H1 (cell line): ENCODE measurements at regions not wholly inside any gene's neighbourhood (a gene's known extent, or its start where the extent isn't known, plus 50 kb on each side); places are given as distances from the start of the nearest gene placed in this dataset.

Experiments
- CTCF ChIA-PET: fragments of 300-600 bp; sonication (Branson Sonifier 250); formaldehyde crosslinking; loops from one replicate; lab custom pipeline; 2021; ENCODE audit not compliant: partially characterized antibody; lab: Charles Lee
- POLR2A ChIA-PET: fragments of 300-600 bp; sonication (Branson Sonifier 250); formaldehyde crosslinking; loops from one replicate; lab custom pipeline; 2021; ENCODE audit warnings: inconsistent platforms; ENCODE audit not compliant: partially characterized antibody; lab: Charles Lee
- DNase-seq, 2 experiments: peaks; one replicate each; pipeline versions ENCODE4 v3.0.0 to v3.0.0-alpha.2; 2010 to 2022; ENCODE audit warnings: low spot score in 2 of 2, low read depth in 1 of 2, mixed read lengths in 1 of 2
- FAIRE-seq: peaks from 2 replicates; lab custom pipeline; 2011; peaks lifted over from hg19 to GRCh38; lab: Jason Lieb, UNC
- H2AFZ ChIP-seq: 2 replicates; pipeline ENCODE4 v1.8.1; 2012; ENCODE audit warnings: low read length, inconsistent platforms
- H2AK5ac ChIP-seq: 2 replicates; pipeline ENCODE4 v1.6.1; 2013; ENCODE audit warnings: low read depth, low read length
- H2BK120ac ChIP-seq: replicated peaks from 2 replicates; pipeline ENCODE3; 2013; ENCODE audit warnings: low read depth, low read length, inconsistent platforms
- H2BK12ac ChIP-seq: 2 replicates; pipeline ENCODE4 v1.6.1; 2013; ENCODE audit warnings: low read depth, low read length
- H2BK15ac ChIP-seq: 2 replicates; pipeline ENCODE4 v1.6.1; 2013; ENCODE audit warnings: low read length
- H2BK20ac ChIP-seq: 2 replicates; pipeline ENCODE4 v1.6.1; 2013; ENCODE audit warnings: low read length
- H2BK5ac ChIP-seq: 2 replicates; pipeline ENCODE4 v1.6.1; 2013; ENCODE audit warnings: low read depth, low read length
- H3K14ac ChIP-seq: 2 replicates; pipeline ENCODE4 v1.6.1; 2013; ENCODE audit warnings: inconsistent platforms; ENCODE audit not compliant: insufficient read length
- H3K18ac ChIP-seq: 2 replicates; pipeline ENCODE4 v1.6.1; 2013; ENCODE audit warnings: low read length; ENCODE audit errors: extremely low read depth
- H3K23ac ChIP-seq: 2 replicates; pipeline ENCODE4 v1.6.1; 2013; ENCODE audit warnings: inconsistent platforms; ENCODE audit not compliant: insufficient read length
- H3K23me2 ChIP-seq: 2 replicates; pipeline ENCODE4 v1.6.1; 2013; ENCODE audit warnings: low read depth, low read length
- H3K27ac ChIP-seq: 2 replicates; pipeline ENCODE4 v1.6.1; 2011; ENCODE audit warnings: low read depth, low read length, inconsistent platforms
- H3K27me3 ChIP-seq, 4 experiments: replicated peaks in 1 of 4; 1 replicate in 1 of 4; 2 replicates in 3 of 4; pipeline versions ENCODE4 v1.6.1 to v1.8.1; 2011 to 2013; ENCODE audit warnings: low read length in 3 of 4, mild to moderate bottlenecking in 3 of 4, inconsistent platforms in 2 of 4, mixed read lengths in 2 of 4, moderate library complexity in 1 of 4; ENCODE audit not compliant: control insufficient read depth in 3 of 4, insufficient read depth in 3 of 4; ENCODE audit errors: extremely low read depth in 1 of 4
- H3K36me3 ChIP-seq, 4 experiments: 2 replicates each; pipeline versions ENCODE4 v1.6.1 to v1.8.1; 2011 to 2013; ENCODE audit warnings: mild to moderate bottlenecking in 4 of 4, low read length in 3 of 4, moderate library complexity in 2 of 4, control low read depth in 1 of 4, inconsistent platforms in 1 of 4; ENCODE audit not compliant: insufficient read depth in 4 of 4, control insufficient read depth in 2 of 4
- H3K4ac ChIP-seq: replicated peaks from 2 replicates; pipeline ENCODE3; 2013; ENCODE audit warnings: low read length, low read depth, mixed read lengths, inconsistent platforms; ENCODE audit not compliant: insufficient read length
- H3K4me1 ChIP-seq, 4 experiments: replicated peaks in 1 of 4; 1 replicate in 1 of 4; 2 replicates in 3 of 4; pipeline versions ENCODE4 v1.6.1 to v1.8.1; 2011 to 2013; ENCODE audit warnings: low read length in 3 of 4, inconsistent platforms in 2 of 4, mixed read lengths in 1 of 4; ENCODE audit not compliant: insufficient read depth in 4 of 4, control insufficient read depth in 3 of 4
- H3K4me2 ChIP-seq, 2 experiments: 2 replicates each; pipeline versions ENCODE4 v1.6.1 to v1.8.1; 2011 to 2013; ENCODE audit warnings: low read depth in 2 of 2, low read length in 2 of 2, control low read depth in 1 of 2, inconsistent platforms in 1 of 2, mild to moderate bottlenecking in 1 of 2; ENCODE audit not compliant: insufficient read depth in 1 of 2
- H3K4me3 ChIP-seq, 4 experiments: fragments of 200-600, 300-600 bp in 1 of 4; sonication (generic), shearing (Covaris generic), sonication (Bioruptor Twin) in 1 of 4; 2 replicates each; pipeline versions ENCODE4 v1.5.1 to v1.8.1; 2011 to 2016; ENCODE audit warnings: low read length in 4 of 4, low read depth in 3 of 4, control low read depth in 2 of 4, inconsistent platforms in 2 of 4, mild to moderate bottlenecking in 2 of 4, mixed read lengths in 1 of 4, moderate library complexity in 1 of 4; ENCODE audit not compliant: insufficient read depth in 2 of 4; ENCODE audit errors: extremely low read depth in 1 of 4
- H3K56ac ChIP-seq: replicated peaks from 2 replicates; pipeline ENCODE3; 2013; ENCODE audit warnings: low read depth, mild to moderate bottlenecking, mixed read lengths, low read length, inconsistent platforms; ENCODE audit not compliant: insufficient read length
- H3K79me1 ChIP-seq: 2 replicates; pipeline ENCODE4 v1.6.1; 2013; ENCODE audit warnings: low read depth, low read length, control low read depth
- H3K79me2 ChIP-seq, 2 experiments: 2 replicates each; pipeline versions ENCODE4 v1.6.1 to v1.8.1; 2012 to 2013; ENCODE audit warnings: low read length in 2 of 2, mild to moderate bottlenecking in 2 of 2, inconsistent platforms in 1 of 2; ENCODE audit not compliant: insufficient read depth in 2 of 2, control insufficient read depth in 1 of 2
- H3K9ac ChIP-seq, 4 experiments: replicated peaks in 1 of 4; 1 replicate in 1 of 4; 2 replicates in 3 of 4; pipeline versions ENCODE4 v1.6.1 to v1.8.1; 2011 to 2013; ENCODE audit warnings: low read depth in 3 of 4, low read length in 3 of 4, control low read depth in 2 of 4, mild to moderate bottlenecking in 2 of 4, moderate library complexity in 2 of 4, inconsistent platforms in 1 of 4; ENCODE audit errors: extremely low read depth in 1 of 4
- H3K9me3 ChIP-seq, 2 experiments: 2 replicates each; pipeline versions ENCODE4 v1.6.1 to v1.8.1; 2012 to 2013; ENCODE audit warnings: mild to moderate bottlenecking in 2 of 2, moderate library complexity in 2 of 2, control low read depth in 1 of 2, inconsistent platforms in 1 of 2, low read depth in 1 of 2, low read length in 1 of 2, mixed read lengths in 1 of 2; ENCODE audit not compliant: insufficient read depth in 2 of 2
- H4K20me1 ChIP-seq, 2 experiments: replicated peaks in 1 of 2; 2 replicates each; pipeline versions ENCODE3 to v1.8.1; 2011 to 2013; ENCODE audit warnings: inconsistent platforms in 2 of 2, low read length in 2 of 2, mild to moderate bottlenecking in 1 of 2; ENCODE audit not compliant: insufficient read depth in 2 of 2, control insufficient read depth in 1 of 2
- H4K5ac ChIP-seq: 2 replicates; pipeline ENCODE4 v1.6.1; 2013; ENCODE audit warnings: low read length, low read depth, mixed read lengths, inconsistent platforms; ENCODE audit not compliant: insufficient read length
- H4K8ac ChIP-seq: 2 replicates; pipeline ENCODE4 v1.8.0; 2013; ENCODE audit warnings: mild to moderate bottlenecking, moderate library complexity, low read length, inconsistent platforms; ENCODE audit not compliant: insufficient read depth; ENCODE audit errors: extremely low read depth
- H4K91ac ChIP-seq: replicated peaks from 2 replicates; pipeline ENCODE3; 2013; ENCODE audit warnings: low read length, mixed read lengths, inconsistent platforms; ENCODE audit not compliant: insufficient read length
- ASH2L ChIP-seq: fragments of 200-600, 300-600 bp; sonication (generic); IDR thresholded peaks from one replicate; pipeline ENCODE4 v1.7.1; 2017; ENCODE audit warnings: low read length
- POLR2A ChIP-seq, 2 experiments: IDR thresholded peaks; 1 replicate in 1 of 2; 2 replicates in 1 of 2; pipeline ENCODE4 v1.6.1; 2011; ENCODE audit warnings: low read depth in 2 of 2, low read length in 2 of 2, mild to moderate bottlenecking in 2 of 2; ENCODE audit errors: control extremely low read depth in 1 of 2
- POLR2AphosphoS5 ChIP-seq: IDR thresholded peaks from 2 replicates; pipeline ENCODE4 v1.6.1; 2011; ENCODE audit warnings: low read depth, low read length
- WGBS, 2 experiments: shearing (Covaris generic) in 1 of 2; methylation state at CpG; one replicate each; pipeline versions ENCODE4 v1.1.6 to v1.1.7; 2013 to 2015; ENCODE audit warnings: low lambda C conversion rate in 2 of 2, mixed read lengths in 2 of 2, inconsistent platforms in 1 of 2, low coverage in 1 of 2, missing lambda C conversion rate in 1 of 2; ENCODE audit not compliant: insufficient replicate concordance in 2 of 2, insufficient coverage in 1 of 2, insufficient read length in 1 of 2; ENCODE audit errors: extremely low coverage in 1 of 2, missing lambda C conversion rate in 1 of 2; 5-methylcytosine and 5-hydroxymethylcytosine counted together

DNA sequence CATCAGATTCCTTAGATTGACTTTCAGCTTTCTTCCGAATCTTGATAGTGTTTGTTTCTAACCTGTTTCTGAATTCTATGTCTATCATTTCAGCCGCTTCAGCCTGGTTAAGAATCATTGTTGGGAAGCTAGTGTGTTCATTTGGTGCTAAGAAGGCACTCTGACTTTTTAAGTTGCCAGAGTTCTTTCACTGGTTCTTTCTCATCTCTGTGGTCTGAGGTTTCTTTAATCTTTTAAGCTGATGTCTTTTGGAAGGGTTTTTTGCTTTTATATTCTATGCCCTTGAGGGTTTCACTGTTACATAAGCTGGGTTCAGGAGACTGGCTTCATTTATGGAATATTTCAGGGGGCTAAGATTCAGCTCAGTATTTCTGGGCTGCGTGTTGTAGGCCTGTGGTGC lies 104.5 kb upstream of the PRSS58 start:
- H3K36me3 ChIP-seq: no peaks in the 10 kb centered on the region; a peak in 1 of 8 replicates
- H3K9ac ChIP-seq: no peak overlapping the region
- no peak overlapping the region for H2BK12ac ChIP-seq
- CTCF ChIA-PET: interaction anchor here (0.6 to 21.2 kb wide), 18 partner anchors 8 to 424 kb away, joined by 3 to 337 read pairs (median 4); no protein-coding TSS in a partner anchor
- no peak overlapping the region for H2AFZ ChIP-seq
- H4K5ac ChIP-seq: no peak overlapping the region
- TF ChIP-seq ASH2L: no peak
- no peak for TF ChIP-seq POLR2AphosphoS5
- no peak for TF ChIP-seq POLR2A (IDR thresholded peaks at IDR 0.05; ENCODE audit: control extremely low read depth in 1 of 2, low read depth in 2 of 2, low read length in 2 of 2)
- H3K9me3 ChIP-seq: peaks cover 2 to 11% of the 10 kb centered on the region in 2 experiments
- no peak overlapping the region for H3K56ac ChIP-seq
- no peak for DNase-seq
- H3K4me1 ChIP-seq: peaks cover 13 to 30% (median 18%) of the 10 kb centered on the region in 4 experiments; a peak in 6 of 7 replicates
- H2BK120ac ChIP-seq: no peak overlapping the region
- POLR2A ChIA-PET: no interaction called here
- 88% methylated on average over 3 of the region's 3 CpGs; no CpG with 5 or more reads in 1 of the 2 experiments for WGBS, 2 experiments
- H3K4me3 ChIP-seq: no peak overlapping the region
- no peaks in the 10 kb centered on the region; a peak in 1 of 7 replicates for H3K27me3 ChIP-seq
- no peak overlapping the region for H2AK5ac ChIP-seq
- H3K4ac ChIP-seq: no peak overlapping the region
- H3K14ac ChIP-seq: no peak overlapping the region
- no peak overlapping the region for H2BK5ac ChIP-seq
- no peak overlapping the region for H2BK20ac ChIP-seq
- no peak for FAIRE-seq
- no peak overlapping the region for H3K4me2 ChIP-seq
- no peaks in the 10 kb centered on the region for H3K79me2 ChIP-seq
- no peak overlapping the region for H2BK15ac ChIP-seq
- H4K8ac ChIP-seq: no peak overlapping the region
- no peak overlapping the region for H3K18ac ChIP-seq
- H3K27ac ChIP-seq: no peak overlapping the region
- no peak overlapping the region for H3K23ac ChIP-seq
- H4K91ac ChIP-seq: no peak overlapping the region
- H3K23me2 ChIP-seq: no peaks in the 10 kb centered on the region
- H4K20me1 ChIP-seq: no peaks in the 10 kb centered on the region
- no peaks in the 10 kb centered on the region for H3K79me1 ChIP-seq
